ENCODE measurements at regions not wholly inside any gene's neighbourhood (a gene's known extent, or its start where the extent isn't known, plus 50 kb on each side); places are given as distances from the start of the nearest gene placed in this dataset.

DNA sequence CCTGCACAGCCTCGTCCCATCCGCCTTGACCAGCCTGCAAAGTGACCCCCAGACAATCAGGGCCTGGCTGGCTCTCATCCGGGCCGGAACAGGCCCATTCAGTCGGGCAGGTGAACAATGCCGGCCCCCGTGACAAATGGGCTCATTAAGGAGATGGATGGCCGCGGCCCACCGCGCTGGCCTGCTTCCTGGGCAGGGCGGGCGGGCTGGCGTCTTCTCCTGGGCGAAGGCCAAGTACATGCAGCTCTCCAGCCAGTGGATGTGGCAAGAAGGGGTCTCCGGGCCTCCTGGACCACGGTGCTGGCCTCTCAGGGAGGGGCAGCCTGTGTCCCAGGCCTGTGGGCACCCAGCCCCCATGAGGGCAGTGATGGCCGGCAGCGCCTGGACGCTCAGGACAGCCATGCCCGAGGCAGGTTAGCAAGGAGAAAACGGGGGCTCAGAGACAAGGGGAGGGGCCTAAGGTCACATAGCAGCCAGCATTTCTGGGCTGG lies 1022.8 kb downstream of the BRD1 start:
- no peak for TF ChIP-seq POLR2A (IDR thresholded peaks at IDR 0.05)
- TF ChIP-seq, protein P1, sequence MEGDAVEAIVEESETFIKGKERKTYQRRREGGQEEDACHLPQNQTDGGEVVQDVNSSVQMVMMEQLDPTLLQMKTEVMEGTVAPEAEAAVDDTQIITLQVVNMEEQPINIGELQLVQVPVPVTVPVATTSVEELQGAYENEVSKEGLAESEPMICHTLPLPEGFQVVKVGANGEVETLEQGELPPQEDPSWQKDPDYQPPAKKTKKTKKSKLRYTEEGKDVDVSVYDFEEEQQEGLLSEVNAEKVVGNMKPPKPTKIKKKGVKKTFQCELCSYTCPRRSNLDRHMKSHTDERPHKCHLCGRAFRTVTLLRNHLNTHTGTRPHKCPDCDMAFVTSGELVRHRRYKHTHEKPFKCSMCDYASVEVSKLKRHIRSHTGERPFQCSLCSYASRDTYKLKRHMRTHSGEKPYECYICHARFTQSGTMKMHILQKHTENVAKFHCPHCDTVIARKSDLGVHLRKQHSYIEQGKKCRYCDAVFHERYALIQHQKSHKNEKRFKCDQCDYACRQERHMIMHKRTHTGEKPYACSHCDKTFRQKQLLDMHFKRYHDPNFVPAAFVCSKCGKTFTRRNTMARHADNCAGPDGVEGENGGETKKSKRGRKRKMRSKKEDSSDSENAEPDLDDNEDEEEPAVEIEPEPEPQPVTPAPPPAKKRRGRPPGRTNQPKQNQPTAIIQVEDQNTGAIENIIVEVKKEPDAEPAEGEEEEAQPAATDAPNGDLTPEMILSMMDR (IDR thresholded peaks at IDR 0.05), result no peak

All from esophagus squamous epithelium (tissue), 4 donors.